B cell (primary cell): ENCODE measurements at regions not wholly inside any gene's neighbourhood (a gene's known extent, or its start where the extent isn't known, plus 50 kb on each side); places are given as distances from the start of the nearest gene placed in this dataset.

ENCODE experiments used
- CTCF ChIP-seq: fragments of 200-600 bp; IDR thresholded peaks from one replicate; pipeline ENCODE4 v1.8.0; 2022; ENCODE audit warnings: antibody characterized with exemption, mild to moderate bottlenecking
- EZH2 ChIP-seq: IDR thresholded peaks from 2 replicates; pipeline ENCODE4 v1.6.1; 2012; ENCODE audit warnings: borderline replicate concordance, low read depth, mild to moderate bottlenecking, moderate library complexity, low read length; ENCODE audit not compliant: insufficient read depth, poor library complexity, severe bottlenecking

DNA sequence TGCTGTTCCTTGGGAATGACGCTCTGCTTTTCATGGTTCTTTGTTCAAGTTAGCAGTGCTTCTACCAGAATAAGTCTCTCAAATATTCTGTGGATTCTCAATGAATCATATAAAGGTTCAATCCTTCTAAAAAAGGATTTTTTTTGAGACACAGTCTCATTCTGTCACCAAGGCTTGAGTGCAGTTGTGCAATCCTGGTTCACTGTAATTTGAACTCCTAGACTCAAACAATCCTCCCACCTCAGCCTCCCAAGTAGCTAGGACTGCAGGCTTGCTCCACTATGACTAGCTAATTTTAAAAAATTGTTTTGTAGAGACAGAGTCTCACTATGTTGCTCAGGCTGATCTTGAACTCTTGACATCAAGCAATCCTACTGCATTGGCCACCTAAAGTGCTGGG lies 64.9 kb upstream of the RELN start:
- no peak for TF ChIP-seq EZH2
- TF ChIP-seq CTCF = no peak
